GM18868 (cell line): ENCODE measurements at regions not wholly inside any gene's neighbourhood (a gene's known extent, or its start where the extent isn't known, plus 50 kb on each side); places are given as distances from the start of the nearest gene placed in this dataset.
"Not testable (repeated sequence)": the region's sequence is repeated elsewhere in the genome, so short reads cannot be mapped to it uniquely, and the experiment has no call there.

Experiments
- ATAC-seq: cut with Tn5 transposase; IDR thresholded peaks from one replicate; pipeline ENCODE4 v1.9.1; 2021; ENCODE audit warnings: mild to moderate bottlenecking, moderate library complexity; ENCODE audit not compliant: unreplicated experiment

- ATAC-seq = no peak
Measured at GRCh38 chr20:23299673-23300050, 50.9 kb upstream of the NXT1 start.

GRCh38 chr20:23298926-23299672, 51.5 kb upstream of the NXT1 start:
- no peak for ATAC-seq

GRCh38 chr20:23298155-23298554, 52.4 kb upstream of the NXT1 start:
- no peak for ATAC-seq

GRCh38 chr20:23296841-23297701, 53.5 kb upstream of the NXT1 start:
- no peak for ATAC-seq

- no peak for ATAC-seq
Measured at GRCh38 chr20:23295934-23296333, 54.7 kb upstream of the NXT1 start.

GRCh38 chr20:23294671-23295070, 55.9 kb upstream of the NXT1 start:
- no peak for ATAC-seq

GRCh38 chr20:23294166-23294565, 56.4 kb upstream of the NXT1 start:
- ATAC-seq = no peak

GRCh38 chr20:23293689-23294088, 56.9 kb upstream of the NXT1 start:
- no peak for ATAC-seq

GRCh38 chr20:23292311-23292710, 58.3 kb upstream of the NXT1 start:
- ATAC-seq = not testable (repeated sequence)

GRCh38 chr20:23291575-23292240, 58.9 kb upstream of the NXT1 start:
- no peak for ATAC-seq

GRCh38 chr20:23290761-23291574, 59.6 kb upstream of the NXT1 start:
- no peak for ATAC-seq

GRCh38 chr20:23289724-23290395, 60.7 kb upstream of the NXT1 start:
- ATAC-seq = no peak

GRCh38 chr20:23289249-23289648, 61.3 kb upstream of the NXT1 start:
- no peak for ATAC-seq

- no peak for ATAC-seq
Measured at GRCh38 chr20:23287354-23288190, 63.0 kb upstream of the NXT1 start.

- ATAC-seq = no peak
Measured at GRCh38 chr20:23286346-23286745, 64.2 kb upstream of the NXT1 start.

GRCh38 chr20:23285536-23285935, 65.1 kb upstream of the NXT1 start:
- no peak for ATAC-seq

- no peak for ATAC-seq
Measured at GRCh38 chr20:23284009-23284408, 66.6 kb upstream of the NXT1 start.

GRCh38 chr20:23283096-23283850, 67.3 kb upstream of the NXT1 start:
- ATAC-seq = no peak

GRCh38 chr20:23282546-23282945, 68.0 kb upstream of the NXT1 start:
- no peak for ATAC-seq
